ENCODE measurements at regions not wholly inside any gene's neighbourhood (a gene's known extent, or its start where the extent isn't known, plus 50 kb on each side); places are given as distances from the start of the nearest gene placed in this dataset.
A peak's percentile ranks its signal among the peaks of the same experiment; 100 is the strongest.

- no peak for DNase-seq (ENCODE audit: low read depth)
Observed at GRCh38 chr11:127066401-127067090, 66.0 kb upstream of the KIRREL3 start.

GRCh38 chr11:127063241-127063640 is 62.7 kb upstream of the KIRREL3 start:
- DNase-seq (ENCODE audit: low read depth) = no peak

GRCh38 chr11:127061947-127062346 is 61.4 kb upstream of the KIRREL3 start:
- DNase-seq (ENCODE audit: low read depth) = no peak

GRCh38 chr11:127059750-127060149 is 59.2 kb upstream of the KIRREL3 start:
- peak; percentile 29 for DNase-seq (ENCODE audit: low read depth)

GRCh38 chr11:127059286-127059685 is 58.7 kb upstream of the KIRREL3 start:
- DNase-seq (ENCODE audit: low read depth) = no peak

- no peak for DNase-seq (ENCODE audit: low read depth)
Observed at GRCh38 chr11:127058524-127058923, 58.0 kb upstream of the KIRREL3 start.

GRCh38 chr11:127057126-127057525 is 56.6 kb upstream of the KIRREL3 start:
- DNase-seq (ENCODE audit: low read depth) = no peak

- no peak for DNase-seq (ENCODE audit: low read depth)
Observed at GRCh38 chr11:127056338-127056971, 55.9 kb upstream of the KIRREL3 start.

- no peak for DNase-seq (ENCODE audit: low read depth)
Observed at GRCh38 chr11:127055236-127055635, 54.7 kb upstream of the KIRREL3 start.

- no peak for DNase-seq (ENCODE audit: low read depth)
Observed at GRCh38 chr11:127054153-127054552, 53.6 kb upstream of the KIRREL3 start.

- DNase-seq (ENCODE audit: low read depth) = no peak
Observed at GRCh38 chr11:127052404-127052803, 51.8 kb upstream of the KIRREL3 start.
